ENCODE measurements at regions not wholly inside any gene's neighbourhood (a gene's known extent, or its start where the extent isn't known, plus 50 kb on each side); places are given as distances from the start of the nearest gene placed in this dataset.

GRCh38 chr14:101150039-101150610 is 246.6 kb upstream of the RTL1 start:
- TF ChIP-seq CTCF (IDR thresholded peaks at IDR 0.05; ENCODE audit: insufficient read depth, missing control alignments): no peak
- DNase-seq (ENCODE audit: insufficient read length, low spot score) (no peak), FAIRE-seq (no peak)

DNA sequence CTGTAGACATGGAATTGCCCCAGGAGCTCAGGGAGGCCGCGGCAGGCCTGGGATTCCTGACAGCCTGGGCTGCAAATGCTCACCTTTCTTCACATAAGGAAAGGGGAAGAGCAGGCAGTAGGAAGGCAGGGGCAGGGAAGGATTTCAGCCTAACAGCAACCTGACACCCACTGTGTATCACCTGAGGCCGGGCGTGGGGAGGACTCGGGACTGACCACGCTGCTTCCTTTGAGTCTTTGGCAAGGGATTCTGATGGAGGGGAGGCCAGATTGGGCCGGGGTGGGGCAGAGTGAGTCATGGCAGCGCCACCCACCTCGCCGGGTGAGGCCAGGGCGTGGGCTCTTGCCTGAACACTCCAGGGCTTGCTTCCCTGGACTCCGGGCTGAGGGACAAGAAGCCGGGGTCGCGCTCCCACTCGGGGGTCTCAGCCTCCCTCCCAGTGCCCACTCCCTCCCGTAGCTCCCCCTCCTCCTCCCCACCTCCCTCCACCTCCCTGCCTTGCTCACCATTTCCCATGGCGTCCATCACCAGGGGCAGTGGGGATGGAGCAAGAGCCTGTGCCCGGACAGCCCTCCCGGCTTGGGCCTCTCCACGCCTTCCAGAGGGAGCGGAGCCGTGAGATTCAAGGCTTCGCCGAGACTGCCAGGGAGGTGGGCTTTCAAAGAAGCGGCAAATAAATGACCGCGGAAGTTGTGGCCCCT is 247.9 kb upstream of the RTL1 start:
- TF ChIP-seq CTCF (IDR thresholded peaks at IDR 0.05; ENCODE audit: insufficient read depth, missing control alignments): no peak
- FAIRE-seq (no peak), DNase-seq (ENCODE audit: insufficient read length, low spot score) (no peak)

GRCh38 chr14:101151927-101152305 is 248.4 kb upstream of the RTL1 start:
- TF ChIP-seq CTCF (IDR thresholded peaks at IDR 0.05; ENCODE audit: insufficient read depth, missing control alignments): no peak
- FAIRE-seq (no peak), DNase-seq (ENCODE audit: insufficient read length, low spot score) (no peak)

DNA sequence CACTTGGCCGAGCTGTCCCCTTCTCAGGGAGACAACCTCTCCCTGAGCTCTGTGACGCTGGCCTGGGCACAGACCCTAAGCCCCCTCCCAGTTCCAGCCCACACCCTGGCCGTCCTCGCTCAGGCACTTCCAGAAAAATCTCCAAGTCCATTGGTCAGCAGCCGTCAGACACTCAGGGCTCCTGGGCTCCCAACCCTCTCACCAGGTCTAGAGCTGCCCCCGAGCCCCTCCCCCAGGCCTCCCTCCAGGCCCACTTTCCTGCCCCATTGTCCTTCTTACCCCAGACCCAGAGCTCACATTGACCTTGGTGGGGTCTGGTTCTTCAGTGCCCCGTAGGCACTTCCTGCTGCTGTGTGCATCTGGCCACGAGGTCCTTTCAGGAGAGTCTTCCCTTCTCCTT is 249.3 kb upstream of the RTL1 start:
- no peak for TF ChIP-seq CTCF (IDR thresholded peaks at IDR 0.05; ENCODE audit: insufficient read depth, missing control alignments)
- DNase-seq (ENCODE audit: insufficient read length, low spot score) (no peak), FAIRE-seq (no peak)

DNA sequence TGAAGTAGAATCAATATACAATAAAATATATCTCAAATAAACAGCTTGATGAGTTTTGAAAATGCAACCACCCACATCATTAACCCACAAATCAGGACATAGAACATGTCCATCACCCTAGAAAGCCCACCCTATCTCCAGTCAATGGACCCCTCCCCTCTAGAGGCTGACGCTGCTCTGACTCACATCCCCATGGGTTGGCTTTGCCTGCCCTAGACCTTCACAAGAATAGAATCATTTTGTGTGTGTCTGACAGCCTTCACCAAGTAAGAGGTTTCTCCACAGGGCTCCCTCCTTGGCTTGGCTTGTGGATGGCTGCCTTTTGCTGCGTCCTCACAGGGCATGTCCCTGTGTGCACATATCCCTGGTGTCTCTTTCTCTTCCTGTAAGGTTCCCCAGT is 250.2 kb upstream of the RTL1 start:
- no peak for DNase-seq (ENCODE audit: insufficient read length, low spot score)
- no peak for FAIRE-seq
- no peak for TF ChIP-seq CTCF (IDR thresholded peaks at IDR 0.05; ENCODE audit: insufficient read depth, missing control alignments)

DNA sequence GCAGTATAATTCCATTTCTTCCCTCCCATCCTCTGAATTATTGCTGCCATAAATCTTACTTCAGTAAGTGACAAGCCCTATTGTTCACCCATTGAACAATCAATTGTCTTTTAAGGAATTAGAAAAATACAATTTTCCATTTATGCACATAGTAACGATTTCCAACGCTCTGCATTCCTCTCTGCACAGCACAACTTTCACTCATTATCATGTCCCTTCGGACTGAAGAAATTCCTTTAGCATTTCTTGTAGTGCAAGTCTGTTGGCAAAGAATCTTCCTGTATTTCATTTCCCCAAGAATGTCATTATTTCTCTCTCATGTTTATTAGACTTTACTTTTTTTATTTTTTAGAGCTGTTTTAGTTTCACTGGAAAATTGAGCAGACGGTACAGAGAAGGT is 252.1 kb upstream of the RTL1 start:
- no peak for DNase-seq (ENCODE audit: insufficient read length, low spot score)
- TF ChIP-seq CTCF (IDR thresholded peaks at IDR 0.05; ENCODE audit: insufficient read depth, missing control alignments): no peak
- no peak for FAIRE-seq

DNA sequence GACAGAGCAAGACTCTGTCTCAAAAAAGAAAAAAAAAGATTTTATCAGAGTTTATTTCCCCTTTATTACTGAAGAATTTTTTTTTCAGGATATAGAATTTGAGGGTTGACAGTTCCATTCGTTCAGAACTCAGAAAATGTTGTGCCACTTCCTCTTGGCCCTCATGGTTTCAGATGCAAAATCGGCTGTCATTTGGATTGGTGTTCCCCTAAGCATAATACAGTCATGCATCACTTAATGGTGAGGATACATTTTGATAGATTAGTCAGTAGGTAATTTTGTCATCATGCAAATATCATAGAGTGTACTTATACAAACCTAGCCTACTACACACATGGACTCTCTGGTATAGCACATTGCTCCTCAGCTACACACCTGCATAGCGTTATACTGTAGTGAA is 263.9 kb upstream of the RTL1 start:
- no peak for TF ChIP-seq CTCF (IDR thresholded peaks at IDR 0.05; ENCODE audit: insufficient read depth, missing control alignments)
- FAIRE-seq: no peak
- no peak for DNase-seq (ENCODE audit: insufficient read length, low spot score)
